T47D (cell line): ENCODE measurements at regions not wholly inside any gene's neighbourhood (a gene's known extent, or its start where the extent isn't known, plus 50 kb on each side); places are given as distances from the start of the nearest gene placed in this dataset.
"Not testable (repeated sequence)": the region's sequence is repeated elsewhere in the genome, so short reads cannot be mapped to it uniquely, and the experiment has no call there.

Experiments
- DNase-seq, 2 experiments: peaks; one replicate each; pipeline versions ENCODE4 v3.0.0 to v3.0.0-alpha.2; 2011 to 2012; ENCODE audit warnings: low read depth in 1 of 2, low spot score in 1 of 2
- JUND ChIP-seq: IDR thresholded peaks from 2 replicates; pipeline ENCODE4 v1.6.1; 2012; ENCODE audit warnings: low read depth
- in situ Hi-C: cut with HindIII; loops from 2 replicates; pipeline ENCODE4 v1.10.0; 2016; ENCODE audit warnings: low sequenced_read_pairs, low pct_unique_long_range_greater_than_20kb

GRCh38 chr6:137307163-137307854 lies 88.1 kb upstream of the IFNGR1 start:
- TF ChIP-seq JUND, result no peak
- in situ Hi-C loops, result no loop called here
- no peak for DNase-seq

GRCh38 chr6:137305691-137306090 lies 86.5 kb upstream of the IFNGR1 start:
- in situ Hi-C loops, result no loop called here

DNA sequence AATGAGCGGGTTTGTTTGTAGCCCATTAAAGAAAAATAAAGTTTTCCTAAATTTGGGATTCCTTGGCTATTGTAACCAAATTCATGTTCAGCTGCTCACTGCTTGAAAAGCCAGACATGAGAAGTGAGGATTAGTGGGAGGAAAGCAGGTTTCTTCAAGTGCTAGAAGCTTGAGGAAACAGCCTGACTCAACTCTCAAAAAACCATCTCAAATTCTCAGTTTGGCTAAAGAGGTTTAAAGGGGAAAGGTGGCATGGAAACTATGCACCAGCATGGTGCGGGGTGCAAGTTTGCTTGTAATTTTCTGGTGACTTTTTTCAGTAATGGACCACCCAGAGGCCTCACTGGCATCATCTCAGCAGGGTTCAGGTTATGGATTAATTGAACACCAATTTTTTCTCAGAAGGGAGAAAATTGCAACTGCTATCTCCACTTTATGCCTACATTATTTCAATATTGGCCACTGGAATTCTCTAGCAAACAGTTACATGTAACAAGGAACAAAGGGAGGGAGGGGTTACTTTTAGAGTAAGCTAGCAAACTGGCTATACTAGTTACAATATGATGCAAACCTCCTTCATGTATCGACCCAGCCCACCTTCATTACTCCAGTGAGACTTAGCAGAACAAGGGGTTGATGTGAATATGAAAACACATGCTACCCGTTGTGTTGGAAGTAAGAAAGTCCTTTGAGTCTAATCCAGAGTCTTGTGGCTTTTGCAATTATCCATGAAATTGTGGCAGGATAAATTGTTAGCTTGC lies 85.0 kb upstream of the IFNGR1 start:
- no peak for TF ChIP-seq JUND
- in situ Hi-C loops, result no loop called here
- peak in 1 of 2 experiments; percentile 3 for DNase-seq

More at GRCh38 chr6:137305691-137306090, 86.5 kb upstream of the IFNGR1 start:
- DNase-seq, result no peak
- no peak for TF ChIP-seq JUND

DNA sequence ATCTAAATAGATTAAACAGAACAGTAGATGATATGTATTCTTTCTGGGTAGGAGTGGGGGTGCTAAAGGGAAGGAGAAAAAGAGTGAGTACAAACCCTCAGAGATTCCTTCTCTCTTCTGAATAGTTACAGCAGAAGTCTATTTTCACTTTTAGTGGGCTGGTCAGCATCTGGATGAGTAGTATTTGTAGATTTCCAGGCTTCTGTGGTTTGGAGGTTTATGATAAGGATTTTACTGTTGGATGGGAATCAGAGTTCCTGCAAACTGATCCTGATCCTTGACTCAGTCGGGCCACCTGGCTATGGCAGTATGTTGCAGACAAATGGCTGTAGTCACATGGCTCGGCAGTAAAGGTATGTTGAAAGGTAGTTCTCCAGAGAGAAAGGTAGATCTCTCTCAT lies 84.3 kb upstream of the IFNGR1 start:
- in situ Hi-C loops, result no loop called here
- TF ChIP-seq JUND, result no peak
- DNase-seq, result no peak

- DNase-seq, result no peak
- TF ChIP-seq JUND, result no peak
- in situ Hi-C loops, result no loop called here
These were observed 80.5 kb upstream of the IFNGR1 start for GRCh38 chr6:137299681-137300080.

DNA sequence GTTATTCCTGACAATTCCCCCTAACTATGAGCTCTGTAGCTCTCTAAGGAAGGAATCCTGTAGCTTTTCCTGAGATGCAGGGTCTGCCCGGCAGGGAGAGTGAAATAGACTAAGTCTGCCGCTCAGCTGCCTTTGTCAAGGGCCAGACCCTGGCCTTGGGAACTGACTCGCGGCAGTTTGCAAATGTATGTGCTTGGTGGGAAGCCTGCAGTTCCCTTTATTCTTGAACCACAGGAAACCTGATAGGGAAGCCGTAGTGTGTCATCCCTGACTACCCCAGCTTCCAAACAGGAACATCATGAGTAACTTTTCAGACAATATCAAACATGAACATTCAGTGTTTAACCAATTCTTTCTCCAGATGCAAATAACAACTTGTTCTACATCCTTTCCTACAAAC lies 78.7 kb upstream of the IFNGR1 start:
- in situ Hi-C loops, result no loop called here
- TF ChIP-seq JUND, result no peak
- DNase-seq, result no peak

- DNase-seq, in situ Hi-C loops: not testable (repeated sequence)
These were observed 73.1 kb upstream of the IFNGR1 start for GRCh38 chr6:137292326-137292725.

- no peak for TF ChIP-seq JUND
- DNase-seq, result no peak
- in situ Hi-C loops, result no loop called here
These were observed 72.3 kb upstream of the IFNGR1 start for GRCh38 chr6:137291441-137291840.

- in situ Hi-C loops, result no loop called here
These were observed 71.5 kb upstream of the IFNGR1 start for GRCh38 chr6:137290601-137291261.

GRCh38 chr6:137286916-137287315 lies 67.7 kb upstream of the IFNGR1 start:
- in situ Hi-C loops, result no loop called here
- no peak for DNase-seq
- TF ChIP-seq JUND, result no peak

More at GRCh38 chr6:137290601-137291261, 71.5 kb upstream of the IFNGR1 start:
- DNase-seq, result no peak
- no peak for TF ChIP-seq JUND

DNA sequence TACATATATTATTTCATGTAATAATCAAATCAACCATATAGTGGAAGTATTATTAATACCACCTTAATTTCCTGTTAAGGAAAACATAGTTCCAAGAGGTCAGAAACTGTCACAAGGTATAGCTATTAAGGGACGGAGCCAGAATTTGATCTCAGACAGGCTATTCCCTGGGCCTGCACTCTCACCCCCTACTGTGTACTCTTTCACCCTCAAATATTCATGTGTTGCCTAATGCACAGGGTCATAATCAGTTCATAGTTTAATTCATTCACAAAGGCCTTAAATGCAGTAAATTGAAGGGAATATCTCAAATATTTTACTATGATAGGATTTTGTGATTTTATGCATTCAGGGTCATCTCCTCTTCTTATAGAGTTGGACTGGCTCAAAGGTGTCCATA lies 67.2 kb upstream of the IFNGR1 start:
- DNase-seq, result no peak
- no peak for TF ChIP-seq JUND
- in situ Hi-C loops, result no loop called here

GRCh38 chr6:137284811-137285110 lies 65.6 kb upstream of the IFNGR1 start:
- in situ Hi-C loops, result no loop called here
- no peak for TF ChIP-seq JUND
- no peak for DNase-seq
